ENCODE measurements at regions not wholly inside any gene's neighbourhood (a gene's known extent, or its start where the extent isn't known, plus 50 kb on each side); places are given as distances from the start of the nearest gene placed in this dataset.

- Histone ChIP-seq H3K4me1 (ENCODE audit: insufficient read depth, low read length) (no peaks in the 10 kb centered on the region), H3K9me3 (ENCODE audit: low read length) (no peaks in the 10 kb centered on the region), H3K27me3 (ENCODE audit: control insufficient read depth in 1 of 2, insufficient read depth in 2 of 2, low read length in 2 of 2) (no peaks in the 10 kb centered on the region), H3K36me3 (ENCODE audit: insufficient read depth, low read length) (no peaks in the 10 kb centered on the region), H3K9ac (ENCODE audit: low read length) (no peak overlapping the region), H3K27ac (ENCODE audit: low read depth, low read length) (no peak overlapping the region), H3K4me3 (ENCODE audit: low read depth in 1 of 2, low read length in 2 of 2) (no peak overlapping the region)
These were observed 970.5 kb downstream of the TTLL7 start for GRCh38 chr1:83028467-83028866.

DNA sequence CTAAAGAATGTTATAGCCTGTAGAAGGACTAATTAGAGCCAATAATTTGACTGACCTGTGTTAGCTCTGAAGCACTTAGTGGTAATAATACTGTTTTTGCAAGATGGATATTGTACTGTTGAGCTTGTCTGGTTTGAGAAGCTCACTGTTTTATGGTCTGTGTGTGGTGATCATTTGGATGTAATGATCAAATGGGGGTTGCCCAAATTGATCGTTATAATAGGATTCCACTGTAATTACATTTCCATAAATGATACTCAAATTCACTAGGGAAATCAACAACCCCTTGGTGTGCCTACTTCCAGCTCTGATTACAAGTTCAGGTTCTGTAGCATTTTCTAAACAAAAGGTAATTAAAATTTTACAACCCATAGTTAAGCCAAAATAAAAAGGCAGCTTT lies 971.4 kb downstream of the TTLL7 start:
- Histone ChIP-seq H3K4me1 (ENCODE audit: insufficient read depth, low read length) (no peaks in the 10 kb centered on the region), H3K9ac (ENCODE audit: low read length) (no peak overlapping the region), H3K27ac (ENCODE audit: low read depth, low read length) (no peak overlapping the region), H3K4me3 (ENCODE audit: low read depth in 1 of 2, low read length in 2 of 2) (no peak overlapping the region), H3K36me3 (ENCODE audit: insufficient read depth, low read length) (no peaks in the 10 kb centered on the region), H3K9me3 (ENCODE audit: low read length) (no peaks in the 10 kb centered on the region), H3K27me3 (ENCODE audit: control insufficient read depth in 1 of 2, insufficient read depth in 2 of 2, low read length in 2 of 2) (no peaks in the 10 kb centered on the region)

- no peak overlapping the region for H3K27ac ChIP-seq (ENCODE audit: low read depth, low read length)
- no peak overlapping the region for H3K9ac ChIP-seq (ENCODE audit: low read length)
- no peaks in the 10 kb centered on the region for H3K36me3 ChIP-seq (ENCODE audit: insufficient read depth, low read length)
- H3K9me3 ChIP-seq (ENCODE audit: low read length) = no peaks in the 10 kb centered on the region
- no peaks in the 10 kb centered on the region for H3K27me3 ChIP-seq (ENCODE audit: control insufficient read depth in 1 of 2, insufficient read depth in 2 of 2, low read length in 2 of 2)
- H3K4me3 ChIP-seq (ENCODE audit: low read depth in 1 of 2, low read length in 2 of 2) = no peak overlapping the region
- no peaks in the 10 kb centered on the region for H3K4me1 ChIP-seq (ENCODE audit: insufficient read depth, low read length)
These were observed 972.2 kb downstream of the TTLL7 start for GRCh38 chr1:83026745-83027144.

GRCh38 chr1:83024251-83024767 lies 974.6 kb downstream of the TTLL7 start:
- Histone ChIP-seq H3K9me3 (ENCODE audit: low read length) (no peaks in the 10 kb centered on the region), H3K4me1 (ENCODE audit: insufficient read depth, low read length) (no peaks in the 10 kb centered on the region), H3K9ac (ENCODE audit: low read length) (no peak overlapping the region), H3K27me3 (ENCODE audit: control insufficient read depth in 1 of 2, insufficient read depth in 2 of 2, low read length in 2 of 2) (no peaks in the 10 kb centered on the region), H3K27ac (ENCODE audit: low read depth, low read length) (no peak overlapping the region), H3K36me3 (ENCODE audit: insufficient read depth, low read length) (no peaks in the 10 kb centered on the region), H3K4me3 (ENCODE audit: low read depth in 1 of 2, low read length in 2 of 2) (no peak overlapping the region)

DNA sequence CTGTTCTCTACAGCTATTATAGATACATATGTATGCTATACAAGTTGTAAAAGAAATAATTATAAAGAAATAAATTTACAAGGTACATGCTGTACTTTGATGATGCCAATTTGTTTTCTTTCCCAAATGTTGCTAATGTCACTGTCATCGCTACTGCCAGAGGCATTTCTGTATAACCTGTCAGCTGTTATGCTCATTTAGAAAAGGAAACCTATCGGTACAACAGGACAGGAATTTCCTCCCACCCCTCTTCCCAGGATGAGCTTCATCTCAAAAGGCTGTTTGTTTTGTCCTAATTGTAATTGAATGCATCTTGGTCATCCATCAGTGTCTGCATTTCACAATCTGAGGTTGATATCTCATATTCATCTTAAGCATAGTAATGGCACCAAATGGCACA lies 975.7 kb downstream of the TTLL7 start:
- Histone ChIP-seq H3K9me3 (ENCODE audit: low read length) (no peaks in the 10 kb centered on the region), H3K9ac (ENCODE audit: low read length) (no peak overlapping the region), H3K4me1 (ENCODE audit: insufficient read depth, low read length) (no peaks in the 10 kb centered on the region), H3K27ac (ENCODE audit: low read depth, low read length) (no peak overlapping the region), H3K4me3 (ENCODE audit: low read depth in 1 of 2, low read length in 2 of 2) (no peak overlapping the region), H3K36me3 (ENCODE audit: insufficient read depth, low read length) (no peaks in the 10 kb centered on the region), H3K27me3 (ENCODE audit: control insufficient read depth in 1 of 2, insufficient read depth in 2 of 2, low read length in 2 of 2) (no peaks in the 10 kb centered on the region)

DNA sequence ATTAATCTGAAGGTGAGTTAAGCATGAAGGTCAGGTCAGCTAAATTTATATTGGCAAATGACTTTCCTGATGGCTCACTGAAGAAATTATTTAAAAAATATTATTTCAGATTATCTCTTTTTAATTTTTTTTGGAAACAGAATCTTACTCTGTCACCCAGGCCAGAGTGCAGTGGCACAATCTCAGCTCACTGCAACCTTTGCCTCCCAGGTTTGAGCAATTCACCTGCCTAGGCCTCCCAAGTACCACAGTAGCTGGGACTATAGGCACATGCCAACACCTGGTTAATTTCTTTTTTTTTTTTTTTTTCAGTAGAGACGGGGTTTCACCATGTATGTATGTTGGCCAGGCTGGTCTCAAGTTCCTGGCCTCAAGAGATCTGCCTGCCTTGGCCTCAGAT lies 976.7 kb downstream of the TTLL7 start:
- Histone ChIP-seq H3K9me3 (ENCODE audit: low read length) (no peaks in the 10 kb centered on the region), H3K27me3 (ENCODE audit: control insufficient read depth in 1 of 2, insufficient read depth in 2 of 2, low read length in 2 of 2) (no peaks in the 10 kb centered on the region), H3K36me3 (ENCODE audit: insufficient read depth, low read length) (no peaks in the 10 kb centered on the region), H3K4me1 (ENCODE audit: insufficient read depth, low read length) (no peaks in the 10 kb centered on the region), H3K27ac (ENCODE audit: low read depth, low read length) (no peak overlapping the region), H3K9ac (ENCODE audit: low read length) (no peak overlapping the region), H3K4me3 (ENCODE audit: low read depth in 1 of 2, low read length in 2 of 2) (no peak overlapping the region)

- Histone ChIP-seq H3K27ac (ENCODE audit: low read depth, low read length) (no peak overlapping the region), H3K9me3 (ENCODE audit: low read length) (no peaks in the 10 kb centered on the region), H3K9ac (ENCODE audit: low read length) (no peak overlapping the region), H3K27me3 (ENCODE audit: control insufficient read depth in 1 of 2, insufficient read depth in 2 of 2, low read length in 2 of 2) (no peaks in the 10 kb centered on the region), H3K36me3 (ENCODE audit: insufficient read depth, low read length) (no peaks in the 10 kb centered on the region), H3K4me1 (ENCODE audit: insufficient read depth, low read length) (no peaks in the 10 kb centered on the region), H3K4me3 (ENCODE audit: low read depth in 1 of 2, low read length in 2 of 2) (no peak overlapping the region)
These were observed 981.2 kb downstream of the TTLL7 start for GRCh38 chr1:83017701-83018100.

DNA sequence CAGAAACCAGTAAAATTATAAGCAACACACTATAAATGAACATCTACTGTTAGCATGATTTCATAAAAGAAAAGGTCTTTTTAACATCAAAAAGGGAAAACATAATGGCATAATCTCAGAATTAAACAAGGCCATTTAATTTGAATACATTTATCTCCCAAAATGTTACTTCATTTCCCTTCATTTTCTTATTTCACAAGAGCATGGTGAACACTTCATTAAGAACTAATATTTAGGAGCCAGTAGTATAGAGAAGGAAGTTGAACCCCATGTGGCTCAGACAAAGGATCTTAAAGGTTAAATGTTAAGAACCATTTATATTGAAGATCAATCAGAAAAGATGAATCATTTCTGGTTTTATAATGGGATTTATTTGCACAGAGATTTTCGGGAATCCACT lies 981.7 kb downstream of the TTLL7 start:
- Histone ChIP-seq H3K27me3 (ENCODE audit: control insufficient read depth in 1 of 2, insufficient read depth in 2 of 2, low read length in 2 of 2) (no peaks in the 10 kb centered on the region), H3K4me1 (ENCODE audit: insufficient read depth, low read length) (no peaks in the 10 kb centered on the region), H3K9me3 (ENCODE audit: low read length) (no peaks in the 10 kb centered on the region), H3K4me3 (ENCODE audit: low read depth in 1 of 2, low read length in 2 of 2) (no peak overlapping the region), H3K9ac (ENCODE audit: low read length) (no peak overlapping the region), H3K36me3 (ENCODE audit: insufficient read depth, low read length) (no peaks in the 10 kb centered on the region), H3K27ac (ENCODE audit: low read depth, low read length) (no peak overlapping the region)

DNA sequence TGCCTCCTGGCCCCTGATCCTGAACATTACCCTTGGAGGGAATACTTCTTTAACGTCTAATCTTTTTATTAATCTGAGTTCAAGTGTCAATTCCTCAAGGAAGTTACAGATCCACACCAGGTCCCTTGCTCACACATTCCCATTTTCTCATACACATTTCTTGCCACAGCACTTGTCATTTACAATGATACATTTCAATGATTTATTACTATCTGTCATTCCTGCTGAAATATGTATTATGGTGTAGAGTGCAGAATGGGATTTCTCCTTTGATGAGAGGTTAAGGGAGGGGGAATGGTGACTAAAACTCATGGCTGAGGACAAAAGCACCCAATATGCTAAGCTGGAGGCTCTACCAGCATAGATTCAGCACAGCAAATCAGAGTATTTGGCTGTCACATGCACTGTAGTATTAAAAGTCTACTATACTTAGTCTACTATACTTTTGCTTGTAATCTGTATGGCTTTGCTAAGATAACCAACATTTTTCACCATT lies 982.5 kb downstream of the TTLL7 start:
- Histone ChIP-seq H3K9ac (ENCODE audit: low read length) (no peak overlapping the region), H3K36me3 (ENCODE audit: insufficient read depth, low read length) (no peaks in the 10 kb centered on the region), H3K4me3 (ENCODE audit: low read depth in 1 of 2, low read length in 2 of 2) (no peak overlapping the region), H3K4me1 (ENCODE audit: insufficient read depth, low read length) (no peaks in the 10 kb centered on the region), H3K9me3 (ENCODE audit: low read length) (no peaks in the 10 kb centered on the region), H3K27ac (ENCODE audit: low read depth, low read length) (no peak overlapping the region), H3K27me3 (ENCODE audit: control insufficient read depth in 1 of 2, insufficient read depth in 2 of 2, low read length in 2 of 2) (no peaks in the 10 kb centered on the region)

GRCh38 chr1:83015163-83015562 lies 983.8 kb downstream of the TTLL7 start:
- H3K9me3 ChIP-seq (ENCODE audit: low read length) = no peaks in the 10 kb centered on the region
- H3K9ac ChIP-seq (ENCODE audit: low read length) = no peak overlapping the region

GRCh38 chr1:83012950-83013349 lies 986.0 kb downstream of the TTLL7 start:
- Histone ChIP-seq H3K36me3 (ENCODE audit: insufficient read depth, low read length) (no peaks in the 10 kb centered on the region), H3K9ac (ENCODE audit: low read length) (no peak overlapping the region), H3K27ac (ENCODE audit: low read depth, low read length) (no peak overlapping the region), H3K4me1 (ENCODE audit: insufficient read depth, low read length) (no peaks in the 10 kb centered on the region), H3K4me3 (ENCODE audit: low read depth in 1 of 2, low read length in 2 of 2) (no peak overlapping the region), H3K27me3 (ENCODE audit: control insufficient read depth in 1 of 2, insufficient read depth in 2 of 2, low read length in 2 of 2) (no peaks in the 10 kb centered on the region), H3K9me3 (ENCODE audit: low read length) (no peaks in the 10 kb centered on the region)

More at GRCh38 chr1:83015163-83015562, 983.8 kb downstream of the TTLL7 start:
- H3K36me3 ChIP-seq (ENCODE audit: insufficient read depth, low read length) = no peaks in the 10 kb centered on the region
- no peaks in the 10 kb centered on the region for H3K27me3 ChIP-seq (ENCODE audit: control insufficient read depth in 1 of 2, insufficient read depth in 2 of 2, low read length in 2 of 2)
- no peak overlapping the region for H3K4me3 ChIP-seq (ENCODE audit: low read depth in 1 of 2, low read length in 2 of 2)
- no peak overlapping the region for H3K27ac ChIP-seq (ENCODE audit: low read depth, low read length)
- no peaks in the 10 kb centered on the region for H3K4me1 ChIP-seq (ENCODE audit: insufficient read depth, low read length)

GRCh38 chr1:83011265-83011664 lies 987.7 kb downstream of the TTLL7 start:
- Histone ChIP-seq H3K36me3 (ENCODE audit: insufficient read depth, low read length) (no peaks in the 10 kb centered on the region), H3K27me3 (ENCODE audit: control insufficient read depth in 1 of 2, insufficient read depth in 2 of 2, low read length in 2 of 2) (no peaks in the 10 kb centered on the region), H3K9ac (ENCODE audit: low read length) (no peak overlapping the region), H3K4me1 (ENCODE audit: insufficient read depth, low read length) (no peaks in the 10 kb centered on the region), H3K9me3 (ENCODE audit: low read length) (no peaks in the 10 kb centered on the region), H3K4me3 (ENCODE audit: low read depth in 1 of 2, low read length in 2 of 2) (no peak overlapping the region), H3K27ac (ENCODE audit: low read depth, low read length) (no peak overlapping the region)

Measured in muscle layer of colon (tissue), 2 donors.